ENCODE measurements at regions not wholly inside any gene's neighbourhood (a gene's known extent, or its start where the extent isn't known, plus 50 kb on each side); places are given as distances from the start of the nearest gene placed in this dataset.

GRCh38 chr6:168876956-168877355 is 376.7 kb downstream of the THBS2 start:
- Mint-ChIP-seq H3K36me3 (ENCODE audit: low read depth) (no peaks in the 10 kb centered on the region), H3K27ac (no peak overlapping the region), H3K27me3 (ENCODE audit: insufficient read depth) (no peaks in the 10 kb centered on the region), H3K4me3 (no peak overlapping the region), H3K4me1 (no peaks in the 10 kb centered on the region), H3K9me3 (no peaks in the 10 kb centered on the region)
- Histone ChIP-seq H3K9ac (ENCODE audit: extremely low read depth, low read length, poor library complexity, severe bottlenecking) (no peak overlapping the region), H3K9me3 (ENCODE audit: control insufficient read depth, low read length) (no peaks in the 10 kb centered on the region), H3K4me3 (ENCODE audit: low read length) (no peak overlapping the region), H3K36me3 (ENCODE audit: control insufficient read depth, insufficient read depth, low read length) (no peaks in the 10 kb centered on the region), H3K4me1 (ENCODE audit: control insufficient read depth, insufficient read depth, low read length) (no peaks in the 10 kb centered on the region), H3K27ac (ENCODE audit: low read depth, low read length) (no peak overlapping the region), H3K27me3 (ENCODE audit: control insufficient read depth, insufficient read depth, low read length, poor library complexity, severe bottlenecking) (no peaks in the 10 kb centered on the region)
- WGBS, 2 experiments (ENCODE audit: insufficient coverage in 1 of 2, insufficient read length in 1 of 2): 86 to 90% methylated on average over 14 to 15 of the region's 15 CpGs
- no peak for TF ChIP-seq CTCF (conservative IDR thresholded peaks at IDR 0.05)
- DNase-seq: no peak

GRCh38 chr6:168875811-168876576 is 377.7 kb downstream of the THBS2 start:
- 94 to 96% methylated on average over 21 to 26 of the region's 26 CpGs for WGBS, 2 experiments (ENCODE audit: insufficient coverage in 1 of 2, insufficient read length in 1 of 2)
- no peak for TF ChIP-seq CTCF (conservative IDR thresholded peaks at IDR 0.05)
- Histone ChIP-seq H3K4me1 (ENCODE audit: control insufficient read depth, insufficient read depth, low read length) (no peaks in the 10 kb centered on the region), H3K4me3 (ENCODE audit: low read length) (no peak overlapping the region), H3K9ac (ENCODE audit: extremely low read depth, low read length, poor library complexity, severe bottlenecking) (no peak overlapping the region), H3K27me3 (ENCODE audit: control insufficient read depth, insufficient read depth, low read length, poor library complexity, severe bottlenecking) (no peaks in the 10 kb centered on the region), H3K9me3 (ENCODE audit: control insufficient read depth, low read length) (no peaks in the 10 kb centered on the region), H3K27ac (ENCODE audit: low read depth, low read length) (no peak overlapping the region), H3K36me3 (ENCODE audit: control insufficient read depth, insufficient read depth, low read length) (no peaks in the 10 kb centered on the region)
- DNase-seq: no peak
- Mint-ChIP-seq H3K4me1 (no peaks in the 10 kb centered on the region), H3K36me3 (ENCODE audit: low read depth) (no peaks in the 10 kb centered on the region), H3K9me3 (no peaks in the 10 kb centered on the region), H3K27ac (no peak overlapping the region), H3K27me3 (ENCODE audit: insufficient read depth) (no peaks in the 10 kb centered on the region), H3K4me3 (no peak overlapping the region)

GRCh38 chr6:168874637-168875036 is 379.0 kb downstream of the THBS2 start:
- no peak for TF ChIP-seq CTCF (conservative IDR thresholded peaks at IDR 0.05)
- WGBS, 2 experiments (ENCODE audit: insufficient coverage in 1 of 2, insufficient read length in 1 of 2): 96 to 98% methylated on average over 10 of the region's 10 CpGs
- peaks cover 9% of the 10 kb centered on the region for H3K4me1 Mint-ChIP-seq
- H3K4me3 ChIP-seq (ENCODE audit: low read length): no peak overlapping the region
- H3K4me1 ChIP-seq (ENCODE audit: control insufficient read depth, insufficient read depth, low read length): peaks cover 3% of the 10 kb centered on the region
- no peaks in the 10 kb centered on the region for H3K36me3 Mint-ChIP-seq (ENCODE audit: low read depth)
- no peaks in the 10 kb centered on the region for H3K9me3 Mint-ChIP-seq
- H3K27ac ChIP-seq (ENCODE audit: low read depth, low read length): no peak overlapping the region
- H3K27me3 ChIP-seq (ENCODE audit: control insufficient read depth, insufficient read depth, low read length, poor library complexity, severe bottlenecking): no peaks in the 10 kb centered on the region
- H3K27me3 Mint-ChIP-seq (ENCODE audit: insufficient read depth): no peaks in the 10 kb centered on the region
- H3K9me3 ChIP-seq (ENCODE audit: control insufficient read depth, low read length): no peaks in the 10 kb centered on the region
- no peaks in the 10 kb centered on the region for H3K36me3 ChIP-seq (ENCODE audit: control insufficient read depth, insufficient read depth, low read length)
- H3K9ac ChIP-seq (ENCODE audit: extremely low read depth, low read length, poor library complexity, severe bottlenecking): no peak overlapping the region
- DNase-seq: no peak
- H3K4me3 Mint-ChIP-seq: no peak overlapping the region
- H3K27ac Mint-ChIP-seq: no peak overlapping the region

Measured in endodermal cell (in vitro differentiated cells).